Panc1 (cell line): ENCODE measurements at regions not wholly inside any gene's neighbourhood (a gene's known extent, or its start where the extent isn't known, plus 50 kb on each side); places are given as distances from the start of the nearest gene placed in this dataset.

Experiments used
- CTCF ChIP-seq: fragments of 450-650 bp; IDR thresholded peaks from 2 replicates; pipeline ENCODE4 v1.5.1; 2017; ENCODE audit warnings: mild to moderate bottlenecking
- POLR2AphosphoS5 ChIP-seq: IDR thresholded peaks from 2 replicates; pipeline ENCODE4 v1.6.1; 2012; ENCODE audit warnings: mild to moderate bottlenecking, low read depth, low read length, moderate library complexity
- REST ChIP-seq, 2 experiments: IDR thresholded peaks; 2 replicates each; pipeline ENCODE4 v1.6.1; 2011 to 2012; ENCODE audit warnings: low read depth in 2 of 2, control low read depth in 1 of 2, low read length in 1 of 2, mild to moderate bottlenecking in 1 of 2, moderate library complexity in 1 of 2; ENCODE audit not compliant: insufficient read depth in 1 of 2
- SIN3A ChIP-seq: IDR thresholded peaks from 2 replicates; pipeline ENCODE4 v1.6.1; 2012; ENCODE audit warnings: low read depth, mild to moderate bottlenecking, low read length, moderate library complexity, borderline replicate concordance; ENCODE audit not compliant: insufficient read depth
- TCF7L2 ChIP-seq: IDR thresholded peaks from 2 replicates; pipeline ENCODE4 v1.6.1; 2011; ENCODE audit warnings: mild to moderate bottlenecking, low read depth, low read length, inconsistent platforms

- no peak for TF ChIP-seq CTCF
- TF ChIP-seq SIN3A, result no peak
- TF ChIP-seq REST (IDR thresholded peaks at IDR 0.05; ENCODE audit: insufficient read depth in 1 of 2, low read depth in 2 of 2, low read length in 1 of 2), result no peak
- TF ChIP-seq POLR2AphosphoS5, result no peak
- TF ChIP-seq TCF7L2, result no peak
Measured at GRCh38 chr10:61023053-61023452, 79.1 kb upstream of the RHOBTB1 start.
